Epithelial cell of esophagus (primary cell): ENCODE measurements at regions not wholly inside any gene's neighbourhood (a gene's known extent, or its start where the extent isn't known, plus 50 kb on each side); places are given as distances from the start of the nearest gene placed in this dataset.

Source experiments
- DNase-seq: peaks from one replicate; pipeline ENCODE4 v3.0.0; 2010; ENCODE audit warnings: low read depth
- H3K4me3 ChIP-seq: 2 replicates; pipeline ENCODE4 v1.5.1; 2011; ENCODE audit warnings: mild to moderate bottlenecking, low read length, control low read depth
- TF ChIP-seq, protein P1 (sequence below): IDR thresholded peaks from 2 replicates; pipeline ENCODE4 v1.5.1; 2011; ENCODE audit warnings: low read depth, mild to moderate bottlenecking, low read length, control low read depth, inconsistent platforms; ENCODE audit not compliant: insufficient read depth; ENCODE audit errors: missing control alignments

DNA sequence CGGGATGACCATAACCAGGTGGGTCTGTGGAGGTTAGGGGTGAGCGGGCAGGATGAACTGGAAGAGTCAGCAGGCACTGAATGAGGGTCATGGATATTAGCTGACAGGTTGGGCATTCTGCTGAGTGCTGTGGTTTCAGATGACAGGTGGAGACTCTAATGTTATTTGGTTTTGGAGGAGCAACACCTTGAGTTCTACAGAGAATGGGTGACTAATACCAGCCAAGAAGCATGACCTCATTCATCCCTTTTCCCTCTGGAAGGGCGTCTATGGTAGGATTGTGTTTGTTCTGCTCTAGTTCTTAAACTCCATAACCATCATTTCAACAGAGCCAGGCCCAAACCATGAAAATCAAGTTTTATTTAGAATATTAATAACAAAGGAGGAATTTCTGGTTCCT lies 550.7 kb upstream of the LMCD1 start:
- H3K4me3 ChIP-seq: no peak overlapping the region
- DNase-seq: peak; percentile 2
- TF ChIP-seq, protein P1, sequence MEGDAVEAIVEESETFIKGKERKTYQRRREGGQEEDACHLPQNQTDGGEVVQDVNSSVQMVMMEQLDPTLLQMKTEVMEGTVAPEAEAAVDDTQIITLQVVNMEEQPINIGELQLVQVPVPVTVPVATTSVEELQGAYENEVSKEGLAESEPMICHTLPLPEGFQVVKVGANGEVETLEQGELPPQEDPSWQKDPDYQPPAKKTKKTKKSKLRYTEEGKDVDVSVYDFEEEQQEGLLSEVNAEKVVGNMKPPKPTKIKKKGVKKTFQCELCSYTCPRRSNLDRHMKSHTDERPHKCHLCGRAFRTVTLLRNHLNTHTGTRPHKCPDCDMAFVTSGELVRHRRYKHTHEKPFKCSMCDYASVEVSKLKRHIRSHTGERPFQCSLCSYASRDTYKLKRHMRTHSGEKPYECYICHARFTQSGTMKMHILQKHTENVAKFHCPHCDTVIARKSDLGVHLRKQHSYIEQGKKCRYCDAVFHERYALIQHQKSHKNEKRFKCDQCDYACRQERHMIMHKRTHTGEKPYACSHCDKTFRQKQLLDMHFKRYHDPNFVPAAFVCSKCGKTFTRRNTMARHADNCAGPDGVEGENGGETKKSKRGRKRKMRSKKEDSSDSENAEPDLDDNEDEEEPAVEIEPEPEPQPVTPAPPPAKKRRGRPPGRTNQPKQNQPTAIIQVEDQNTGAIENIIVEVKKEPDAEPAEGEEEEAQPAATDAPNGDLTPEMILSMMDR: no peak

DNA sequence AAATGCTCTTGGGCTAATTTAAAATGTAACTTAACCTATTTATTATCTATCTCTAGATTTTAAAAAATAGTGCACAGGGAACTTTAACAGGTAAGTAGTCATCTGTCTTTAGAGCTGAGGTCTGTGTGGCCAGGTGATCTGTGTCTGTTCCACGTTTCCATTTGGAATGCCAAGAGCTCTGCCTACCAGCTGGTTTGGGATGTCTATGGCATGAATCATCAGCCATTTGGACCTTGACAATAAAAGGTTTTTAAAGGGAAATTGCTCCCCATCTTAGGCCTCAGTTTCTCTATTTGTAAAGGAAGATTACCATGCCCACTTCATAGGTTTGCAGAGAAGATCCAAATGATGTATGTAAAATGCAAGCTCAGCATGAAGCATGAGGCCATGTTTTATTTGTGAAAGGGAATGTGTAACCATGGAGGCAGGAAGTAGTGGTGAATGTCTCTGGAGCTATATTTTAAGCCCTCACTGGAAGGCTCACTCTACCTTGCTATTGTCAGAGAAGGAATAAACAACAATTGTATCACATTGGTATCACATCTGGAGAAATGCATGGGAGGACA lies 548.1 kb upstream of the LMCD1 start:
- TF ChIP-seq, protein P1: no peak
- DNase-seq: no peak
- no peak overlapping the region for H3K4me3 ChIP-seq

DNA sequence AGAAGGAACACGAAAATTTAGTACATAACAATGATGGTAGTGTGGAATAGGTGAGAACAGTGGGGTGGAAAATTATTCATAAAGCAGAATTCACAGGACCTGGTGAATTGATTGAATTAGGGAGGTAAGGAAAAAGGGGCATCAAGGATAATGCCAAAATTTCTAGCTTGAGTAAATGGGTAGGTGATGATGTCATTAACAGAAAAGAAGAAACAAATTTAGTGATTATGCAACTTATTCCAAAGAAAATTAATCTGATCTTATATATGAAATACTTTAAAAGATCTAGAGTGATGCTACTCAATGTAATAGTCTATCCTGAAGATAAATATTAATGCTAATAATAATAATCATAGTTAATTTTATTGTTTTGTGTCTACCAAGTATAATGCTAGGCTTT lies 544.6 kb upstream of the LMCD1 start:
- no peak for DNase-seq
- H3K4me3 ChIP-seq: no peak overlapping the region
- TF ChIP-seq, protein P1: no peak

DNA sequence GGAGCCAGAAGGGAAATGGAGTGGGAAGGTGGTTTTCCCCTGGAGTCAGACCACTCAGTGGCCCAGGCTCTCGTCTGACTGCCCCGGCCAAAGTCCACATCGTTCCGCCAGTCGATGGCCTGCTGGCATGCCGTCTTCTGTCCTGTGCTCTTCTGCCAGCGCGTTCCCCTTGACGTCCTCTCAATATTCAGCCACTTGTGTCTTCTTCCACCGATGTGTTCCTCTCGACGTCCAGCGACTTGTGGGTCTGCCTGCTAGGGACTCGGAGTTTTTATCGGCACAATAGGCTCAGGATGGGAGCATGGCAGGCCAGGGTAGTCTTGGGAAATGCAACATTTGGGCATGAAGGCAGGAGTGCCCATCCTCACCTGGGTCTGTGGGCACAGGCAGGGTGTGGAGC lies 542.5 kb upstream of the LMCD1 start:
- H3K4me3 ChIP-seq: no peak overlapping the region
- no peak for DNase-seq
- TF ChIP-seq, protein P1: no peak

DNA sequence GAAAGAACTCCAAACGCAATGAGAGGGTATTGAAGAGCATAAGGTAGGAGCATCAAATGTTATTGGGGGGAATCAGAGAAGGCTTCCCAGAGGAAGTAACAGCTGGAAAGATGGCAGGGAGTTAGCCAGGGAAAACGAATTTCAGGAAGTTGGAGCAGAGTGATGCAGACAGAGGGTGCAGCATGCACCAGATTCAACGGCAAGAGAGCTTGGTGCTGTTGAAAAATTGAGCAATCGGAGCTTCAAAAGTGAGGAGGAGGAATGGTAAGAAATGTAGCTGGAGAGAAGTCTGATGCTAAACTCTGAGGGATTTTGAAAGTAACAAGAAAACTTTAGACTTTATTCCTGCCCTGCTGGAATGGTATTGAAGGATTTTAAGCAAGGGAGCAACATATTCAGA lies 541.0 kb upstream of the LMCD1 start:
- DNase-seq: no peak
- no peak overlapping the region for H3K4me3 ChIP-seq
- TF ChIP-seq, protein P1: no peak

DNA sequence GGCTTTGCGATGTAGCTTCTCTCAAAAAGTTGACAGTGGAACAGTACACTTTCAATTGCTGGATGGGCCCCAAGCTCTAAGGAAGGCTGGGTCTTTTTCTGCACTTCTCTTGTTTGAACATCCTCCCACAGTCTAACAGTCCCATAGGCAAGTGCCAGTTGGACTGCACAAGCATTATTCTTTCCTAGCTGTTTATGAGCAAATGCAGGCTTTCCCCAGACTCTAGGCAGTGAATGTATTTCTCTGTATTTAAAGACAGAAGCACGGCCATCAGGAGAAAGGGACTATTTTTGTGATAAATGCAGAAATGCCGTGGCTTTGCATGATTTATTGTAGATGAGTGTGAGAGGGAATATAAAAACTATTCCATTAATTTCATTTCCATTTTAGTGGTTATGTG lies 539.3 kb upstream of the LMCD1 start:
- TF ChIP-seq, protein P1: no peak
- no peak overlapping the region for H3K4me3 ChIP-seq
- no peak for DNase-seq

DNA sequence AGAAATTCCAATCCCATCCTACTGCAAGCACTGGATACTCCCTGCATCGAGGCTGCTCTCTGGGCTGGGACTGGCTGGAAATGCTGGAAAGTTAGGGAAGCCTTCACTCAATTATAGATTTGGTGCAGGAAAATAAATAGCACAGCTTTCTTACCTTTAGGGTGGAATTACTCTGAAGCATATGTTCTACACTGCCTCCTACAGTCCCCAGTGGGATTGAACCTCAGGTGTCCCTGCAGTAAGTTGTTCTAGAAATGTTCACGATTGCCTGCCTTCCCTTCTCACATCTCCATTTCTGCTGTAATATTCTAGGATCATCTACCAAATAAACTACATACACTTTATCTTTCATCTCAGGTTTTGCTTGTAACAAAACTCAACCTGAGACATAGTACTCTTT lies 536.7 kb upstream of the LMCD1 start:
- H3K4me3 ChIP-seq: no peak overlapping the region
- TF ChIP-seq, protein P1: no peak
- DNase-seq: peak; percentile 3
